Type B pancreatic cell (in vitro differentiated cells): ENCODE measurements at regions not wholly inside any gene's neighbourhood (a gene's known extent, or its start where the extent isn't known, plus 50 kb on each side); places are given as distances from the start of the nearest gene placed in this dataset.

Source experiments
- DNase-seq: peaks from one replicate; pipeline ENCODE4 v3.0.0; 2021; ENCODE audit warnings: mixed read lengths; ENCODE audit not compliant: unreplicated experiment; ENCODE audit errors: extremely low spot score
- H3K27ac Mint-ChIP-seq: 2 replicates; pipeline ENCODE4 v1.8.0; 2021; ENCODE audit warnings: mild to moderate bottlenecking, mixed read lengths
- H3K27me3 Mint-ChIP-seq: 2 replicates; pipeline ENCODE4 v1.8.0; 2021; ENCODE audit warnings: mixed read lengths
- H3K36me3 Mint-ChIP-seq: 2 replicates; pipeline ENCODE4 v1.8.0; 2021; ENCODE audit warnings: mixed read lengths
- H3K4me1 Mint-ChIP-seq: one replicate; pipeline ENCODE4 v1.8.0; 2021; ENCODE audit warnings: mixed read lengths; ENCODE audit not compliant: unreplicated experiment
- H3K4me3 Mint-ChIP-seq: 2 replicates; pipeline ENCODE4 v1.8.0; 2021; ENCODE audit warnings: mild to moderate bottlenecking, mixed read lengths
- H3K9me3 Mint-ChIP-seq: 2 replicates; pipeline ENCODE4 v1.8.0; 2021; ENCODE audit warnings: mixed read lengths
- TF ChIP-seq, protein P1 (sequence below): fragments of 200-600 bp; sonication (generic); conservative IDR thresholded peaks from 2 replicates; pipeline ENCODE4 v1.5.0; 2021; ENCODE audit warnings: antibody characterized with exemption, mild to moderate bottlenecking

DNA sequence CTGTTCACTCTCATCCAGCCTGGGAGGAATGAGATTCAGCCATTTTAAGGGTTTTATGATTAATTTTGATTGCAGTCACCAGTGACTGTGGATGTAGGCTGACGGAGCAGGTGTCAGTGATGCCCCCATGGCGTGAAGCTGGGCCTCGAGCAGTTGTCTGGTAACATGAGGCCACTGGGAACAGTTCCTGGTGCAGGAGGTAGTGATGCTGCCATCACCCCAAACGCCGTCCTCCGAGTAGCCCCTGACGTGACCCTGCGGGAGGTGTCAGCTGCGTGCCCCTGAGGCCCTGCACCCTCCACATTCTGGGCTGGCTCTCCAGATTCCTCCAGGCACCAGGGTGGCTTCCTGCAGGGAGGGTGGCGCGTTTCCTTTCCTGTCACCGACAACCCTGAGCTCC is 277.2 kb downstream of the TEX29 start:
- H3K9me3 Mint-ChIP-seq = no peaks in the 10 kb centered on the region
- no peak overlapping the region for H3K27ac Mint-ChIP-seq
- no peaks in the 10 kb centered on the region for H3K36me3 Mint-ChIP-seq
- peaks cover 4% of the 10 kb centered on the region for H3K4me1 Mint-ChIP-seq
- peaks cover 16% of the 10 kb centered on the region for H3K27me3 Mint-ChIP-seq
- H3K4me3 Mint-ChIP-seq = no peak overlapping the region
- no peak for DNase-seq
- TF ChIP-seq, protein P1, sequence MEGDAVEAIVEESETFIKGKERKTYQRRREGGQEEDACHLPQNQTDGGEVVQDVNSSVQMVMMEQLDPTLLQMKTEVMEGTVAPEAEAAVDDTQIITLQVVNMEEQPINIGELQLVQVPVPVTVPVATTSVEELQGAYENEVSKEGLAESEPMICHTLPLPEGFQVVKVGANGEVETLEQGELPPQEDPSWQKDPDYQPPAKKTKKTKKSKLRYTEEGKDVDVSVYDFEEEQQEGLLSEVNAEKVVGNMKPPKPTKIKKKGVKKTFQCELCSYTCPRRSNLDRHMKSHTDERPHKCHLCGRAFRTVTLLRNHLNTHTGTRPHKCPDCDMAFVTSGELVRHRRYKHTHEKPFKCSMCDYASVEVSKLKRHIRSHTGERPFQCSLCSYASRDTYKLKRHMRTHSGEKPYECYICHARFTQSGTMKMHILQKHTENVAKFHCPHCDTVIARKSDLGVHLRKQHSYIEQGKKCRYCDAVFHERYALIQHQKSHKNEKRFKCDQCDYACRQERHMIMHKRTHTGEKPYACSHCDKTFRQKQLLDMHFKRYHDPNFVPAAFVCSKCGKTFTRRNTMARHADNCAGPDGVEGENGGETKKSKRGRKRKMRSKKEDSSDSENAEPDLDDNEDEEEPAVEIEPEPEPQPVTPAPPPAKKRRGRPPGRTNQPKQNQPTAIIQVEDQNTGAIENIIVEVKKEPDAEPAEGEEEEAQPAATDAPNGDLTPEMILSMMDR = no peak

DNA sequence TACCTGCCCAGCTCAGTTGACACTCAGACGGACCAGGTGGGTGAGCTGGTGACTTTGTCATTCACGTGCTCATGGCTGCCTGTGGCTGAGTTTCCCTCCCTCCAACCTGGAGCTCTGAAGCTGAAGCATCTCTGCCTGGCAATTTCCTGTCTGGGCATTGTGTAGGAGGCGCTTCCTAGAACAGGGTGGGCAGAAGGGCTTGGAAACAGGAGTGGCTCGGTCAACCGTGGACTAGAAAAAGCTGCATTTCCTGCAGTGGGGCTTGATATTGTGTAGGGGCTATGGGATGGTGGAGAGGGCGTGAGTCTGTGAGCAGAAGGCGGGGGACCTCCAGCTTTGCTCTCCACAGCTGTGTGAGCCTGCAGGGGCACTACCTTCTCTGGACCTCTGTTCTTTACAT is 278.3 kb downstream of the TEX29 start:
- Mint-ChIP-seq H3K9me3 (no peaks in the 10 kb centered on the region), H3K36me3 (no peaks in the 10 kb centered on the region), H3K4me3 (no peak overlapping the region), H3K27me3 (peaks cover 16% of the 10 kb centered on the region), H3K27ac (no peak overlapping the region), H3K4me1 (peaks cover 4% of the 10 kb centered on the region)
- TF ChIP-seq, protein P1 = no peak
- no peak for DNase-seq

DNA sequence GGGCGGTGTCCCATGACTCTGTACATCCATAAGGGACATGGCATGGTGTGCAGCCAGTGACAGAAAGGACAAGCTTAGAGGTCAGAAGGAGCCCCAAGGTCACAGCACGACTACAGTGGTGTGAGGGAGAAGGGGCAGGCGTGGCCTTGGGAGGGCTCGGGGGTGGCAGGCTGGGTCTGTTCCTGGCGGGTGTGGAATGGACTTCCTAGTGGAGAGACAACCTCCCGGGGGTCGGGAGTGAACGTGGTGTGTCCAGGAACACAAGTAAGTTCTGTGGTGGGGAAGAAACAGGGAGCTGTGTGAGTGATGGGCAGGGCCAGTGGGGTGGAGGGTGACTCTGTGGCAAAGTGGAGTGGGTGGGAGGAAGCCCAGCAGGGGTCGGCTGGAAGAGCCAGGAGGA is 279.3 kb downstream of the TEX29 start:
- H3K4me3 Mint-ChIP-seq = no peak overlapping the region
- TF ChIP-seq, protein P1 = no peak
- no peaks in the 10 kb centered on the region for H3K9me3 Mint-ChIP-seq
- H3K27ac Mint-ChIP-seq = no peak overlapping the region
- DNase-seq = no peak
- H3K36me3 Mint-ChIP-seq = no peaks in the 10 kb centered on the region
- H3K27me3 Mint-ChIP-seq = peaks cover 15% of the 10 kb centered on the region
- peaks cover 4% of the 10 kb centered on the region for H3K4me1 Mint-ChIP-seq

DNA sequence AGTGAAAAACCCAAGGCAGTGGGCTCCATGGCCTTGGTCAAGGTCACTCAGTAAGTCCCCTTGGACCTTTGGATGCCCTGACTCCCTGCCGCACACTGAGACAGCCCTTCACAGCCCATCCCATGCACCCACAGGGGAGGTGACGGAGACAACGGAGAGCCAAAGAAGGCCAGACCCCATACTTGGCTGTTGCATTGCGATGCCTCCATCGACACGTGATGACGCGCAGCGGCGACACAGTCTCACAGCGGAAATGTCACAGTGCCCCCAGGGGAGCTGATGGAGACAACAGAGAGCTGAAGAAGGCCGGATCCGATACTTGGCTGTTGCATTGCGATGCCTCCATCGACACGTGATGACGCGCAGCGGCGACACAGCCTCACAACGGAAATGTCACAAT is 282.4 kb downstream of the TEX29 start:
- Mint-ChIP-seq H3K36me3 (no peaks in the 10 kb centered on the region), H3K4me1 (peaks cover 3% of the 10 kb centered on the region), H3K27ac (no peak overlapping the region), H3K4me3 (no peak overlapping the region), H3K9me3 (no peaks in the 10 kb centered on the region), H3K27me3 (peaks cover 14% of the 10 kb centered on the region)
- DNase-seq = no peak
- TF ChIP-seq, protein P1 = no peak

DNA sequence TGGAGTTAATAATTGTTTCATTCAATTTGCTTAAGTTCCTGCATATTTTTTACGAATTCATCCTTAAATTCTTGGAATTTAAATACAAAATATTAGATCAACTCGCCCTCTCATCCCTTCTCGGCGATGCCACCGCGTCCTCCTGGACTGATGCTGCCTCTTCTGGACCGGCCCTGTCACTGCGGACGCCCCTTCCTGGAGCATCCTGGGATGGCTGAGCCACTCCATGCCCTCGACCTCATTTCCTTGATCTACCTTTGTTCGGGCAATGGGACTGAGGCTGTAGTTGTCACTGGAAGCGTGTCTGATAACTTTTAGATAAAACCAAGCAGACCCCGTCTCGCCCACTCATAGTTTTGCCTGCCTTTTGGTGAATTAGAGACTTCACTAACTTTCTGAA is 283.7 kb downstream of the TEX29 start:
- Mint-ChIP-seq H3K9me3 (no peaks in the 10 kb centered on the region), H3K4me1 (no peaks in the 10 kb centered on the region), H3K27ac (no peak overlapping the region), H3K36me3 (no peaks in the 10 kb centered on the region), H3K27me3 (peaks cover 7% of the 10 kb centered on the region), H3K4me3 (no peak overlapping the region)
- DNase-seq = no peak
- TF ChIP-seq, protein P1 = peak; percentile 48

DNA sequence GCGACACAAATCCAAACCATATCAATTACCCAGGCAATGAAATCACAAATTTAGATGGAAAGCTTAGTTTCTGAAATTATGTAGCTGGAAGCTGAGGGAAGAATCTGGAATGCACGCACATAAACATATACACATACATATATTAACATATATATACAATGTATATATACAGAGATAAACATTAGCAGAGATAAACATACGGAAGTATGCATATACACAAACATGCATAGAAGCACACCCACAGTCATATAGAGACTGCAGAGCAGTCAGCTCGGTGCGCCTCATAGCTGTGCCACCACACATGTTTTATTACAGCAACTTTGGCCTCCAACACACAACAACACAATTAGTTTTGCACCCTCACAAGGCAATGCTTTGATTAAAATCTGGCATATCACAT is 288.1 kb downstream of the TEX29 start:
- H3K27ac Mint-ChIP-seq = no peak overlapping the region
- DNase-seq = no peak
- H3K4me1 Mint-ChIP-seq = no peaks in the 10 kb centered on the region
- no peak overlapping the region for H3K4me3 Mint-ChIP-seq
- TF ChIP-seq, protein P1 = no peak
- no peaks in the 10 kb centered on the region for H3K9me3 Mint-ChIP-seq
- H3K36me3 Mint-ChIP-seq = no peaks in the 10 kb centered on the region
- H3K27me3 Mint-ChIP-seq = peaks cover 20% of the 10 kb centered on the region
